B cell (primary cell): ENCODE measurements at regions not wholly inside any gene's neighbourhood (a gene's known extent, or its start where the extent isn't known, plus 50 kb on each side); places are given as distances from the start of the nearest gene placed in this dataset.

Source experiments
- CTCF ChIP-seq: fragments of 200-600 bp; IDR thresholded peaks from one replicate; pipeline ENCODE4 v1.8.0; 2022; ENCODE audit warnings: antibody characterized with exemption, mild to moderate bottlenecking
- EZH2 ChIP-seq: IDR thresholded peaks from 2 replicates; pipeline ENCODE4 v1.6.1; 2012; ENCODE audit warnings: borderline replicate concordance, low read depth, mild to moderate bottlenecking, moderate library complexity, low read length; ENCODE audit not compliant: insufficient read depth, poor library complexity, severe bottlenecking

DNA sequence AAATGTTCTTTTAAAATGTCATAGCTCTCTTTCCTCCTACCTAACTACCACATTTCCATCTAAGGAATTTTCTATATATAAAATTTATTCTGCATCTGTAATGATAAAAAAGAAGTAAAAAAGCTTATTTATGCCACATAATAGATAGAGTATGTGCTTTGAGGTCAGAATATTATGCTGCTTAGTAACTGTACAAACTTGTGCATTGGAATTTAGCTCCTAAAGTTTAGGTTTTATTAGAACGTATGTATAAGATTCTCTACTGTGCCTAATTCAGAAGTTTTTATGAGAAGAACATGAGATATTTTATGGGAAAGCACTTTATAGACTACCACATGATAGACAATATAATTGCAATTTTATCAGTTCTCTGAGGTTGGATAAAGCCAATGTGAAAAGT lies 384.6 kb downstream of the SLC16A7 start:
- TF ChIP-seq EZH2 (no peak), CTCF (no peak)
